NCI-H345 treated with DMSO at 0.1 percent for 48 hours (cell line): ENCODE measurements at regions not wholly inside any gene's neighbourhood (a gene's known extent, or its start where the extent isn't known, plus 50 kb on each side); places are given as distances from the start of the nearest gene placed in this dataset.
"Not testable (repeated sequence)": the region's sequence is repeated elsewhere in the genome, so short reads cannot be mapped to it uniquely, and the experiment has no call there.

Experiments used
- DNase-seq: peaks from one replicate; lab custom pipeline; 2025; ENCODE audit not compliant: unreplicated experiment; lab: John Stamatoyannopoulos, UW

DNA sequence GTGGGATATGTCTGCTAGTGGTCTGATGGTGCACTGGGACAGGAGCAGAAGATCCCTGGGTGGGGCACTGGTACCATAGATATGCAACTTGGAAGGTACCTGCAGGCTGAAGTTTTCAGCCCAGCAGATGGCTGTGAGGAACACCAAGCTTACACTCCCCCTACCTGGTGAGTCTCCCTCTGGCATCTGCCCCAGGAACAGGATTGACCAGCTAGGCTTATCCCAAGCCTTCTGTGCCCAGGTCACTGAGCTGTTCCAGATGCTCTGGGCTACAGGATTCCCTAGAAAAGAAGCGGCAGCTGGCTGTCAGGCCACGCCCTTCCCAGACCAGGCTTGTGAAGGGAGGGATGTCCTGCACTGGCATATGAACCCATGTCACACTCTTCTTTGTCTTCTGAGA lies 1130.0 kb downstream of the NAALADL2 start:
- DNase-seq: no peak

DNA sequence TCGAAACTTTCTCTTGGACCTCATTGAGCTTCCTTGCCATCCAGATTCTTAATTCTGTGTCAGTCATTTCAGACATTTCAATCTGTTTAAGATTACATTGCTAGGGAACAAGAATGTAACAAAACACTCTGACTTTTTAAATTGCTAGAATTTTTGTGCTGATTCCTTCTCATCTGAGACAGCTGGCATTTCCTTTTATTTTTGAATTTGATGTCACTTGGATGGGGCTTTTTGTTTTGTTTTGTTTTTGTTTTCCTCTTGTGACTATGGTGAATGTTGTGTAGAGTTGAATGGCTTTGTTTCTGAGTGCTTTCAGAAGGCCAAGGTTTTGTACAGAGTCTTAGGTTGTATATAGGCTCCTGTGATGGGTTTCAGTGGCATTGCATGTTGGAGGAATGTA lies 1129.3 kb downstream of the NAALADL2 start:
- no peak for DNase-seq

DNA sequence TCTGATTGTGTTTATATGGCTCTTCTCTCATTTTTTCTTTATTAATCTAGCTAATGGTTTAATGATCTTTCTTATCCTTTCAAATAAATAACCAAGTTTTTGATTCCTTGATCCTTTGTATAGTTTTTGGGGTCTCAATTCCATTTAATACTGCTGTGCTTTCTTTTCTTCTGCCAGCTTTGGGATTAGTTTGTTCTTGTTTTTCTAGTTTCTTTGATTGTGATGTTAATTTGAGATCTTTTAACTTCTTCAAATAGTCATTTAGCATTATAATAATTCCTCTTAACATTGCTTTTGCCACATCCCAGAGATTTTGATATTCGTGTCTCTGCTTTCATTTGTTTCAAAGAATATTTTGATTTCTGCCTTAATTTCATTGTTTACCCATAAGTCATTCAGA lies 1126.6 kb downstream of the NAALADL2 start:
- DNase-seq: no peak

DNA sequence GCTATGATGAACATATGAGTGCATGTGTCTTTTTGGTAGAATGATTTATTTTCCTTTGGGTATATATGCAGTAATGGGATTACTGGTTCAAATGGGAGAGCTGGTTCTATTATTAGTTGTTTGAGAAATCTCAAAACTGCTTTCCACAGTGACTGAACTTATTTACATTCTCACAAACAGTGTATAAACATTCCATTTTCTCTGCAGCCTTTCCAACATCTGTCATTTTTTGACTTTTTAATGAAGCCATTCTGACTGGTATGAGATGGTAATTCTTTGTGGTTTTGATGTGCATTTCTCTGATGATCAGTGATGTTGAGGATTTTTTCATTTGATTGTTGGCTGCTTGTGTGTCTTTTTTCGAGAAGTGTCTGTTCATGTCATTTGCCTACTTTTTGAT lies 1124.2 kb downstream of the NAALADL2 start:
- DNase-seq: no peak

DNA sequence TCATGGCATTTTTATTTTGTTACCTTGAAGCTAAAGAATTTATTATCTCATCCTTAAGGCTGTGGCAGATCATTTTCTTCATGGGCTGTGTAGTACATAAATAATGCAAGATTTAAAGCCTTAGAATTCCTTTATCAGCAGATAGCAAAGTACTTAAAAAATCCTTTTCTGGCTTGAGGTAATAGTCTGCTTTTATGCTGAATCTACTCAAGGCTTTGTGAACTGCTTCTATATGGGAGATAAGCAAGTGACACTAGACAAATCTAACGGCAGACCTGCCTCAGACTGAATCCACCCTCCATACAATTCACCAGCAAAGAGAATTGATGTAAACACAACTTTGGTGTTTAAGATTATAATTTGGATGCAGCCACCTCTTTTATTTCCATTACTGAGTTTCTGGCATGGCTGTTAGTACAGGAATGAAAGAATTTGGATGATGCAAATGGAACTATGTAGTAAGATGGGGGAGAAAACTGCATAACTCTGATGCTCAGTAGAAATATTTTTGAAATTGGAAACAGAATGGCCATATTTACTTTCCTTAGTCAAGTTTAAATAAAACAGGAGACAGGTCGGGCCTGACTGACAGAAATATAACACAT lies 1121.5 kb downstream of the NAALADL2 start:
- no peak for DNase-seq

DNA sequence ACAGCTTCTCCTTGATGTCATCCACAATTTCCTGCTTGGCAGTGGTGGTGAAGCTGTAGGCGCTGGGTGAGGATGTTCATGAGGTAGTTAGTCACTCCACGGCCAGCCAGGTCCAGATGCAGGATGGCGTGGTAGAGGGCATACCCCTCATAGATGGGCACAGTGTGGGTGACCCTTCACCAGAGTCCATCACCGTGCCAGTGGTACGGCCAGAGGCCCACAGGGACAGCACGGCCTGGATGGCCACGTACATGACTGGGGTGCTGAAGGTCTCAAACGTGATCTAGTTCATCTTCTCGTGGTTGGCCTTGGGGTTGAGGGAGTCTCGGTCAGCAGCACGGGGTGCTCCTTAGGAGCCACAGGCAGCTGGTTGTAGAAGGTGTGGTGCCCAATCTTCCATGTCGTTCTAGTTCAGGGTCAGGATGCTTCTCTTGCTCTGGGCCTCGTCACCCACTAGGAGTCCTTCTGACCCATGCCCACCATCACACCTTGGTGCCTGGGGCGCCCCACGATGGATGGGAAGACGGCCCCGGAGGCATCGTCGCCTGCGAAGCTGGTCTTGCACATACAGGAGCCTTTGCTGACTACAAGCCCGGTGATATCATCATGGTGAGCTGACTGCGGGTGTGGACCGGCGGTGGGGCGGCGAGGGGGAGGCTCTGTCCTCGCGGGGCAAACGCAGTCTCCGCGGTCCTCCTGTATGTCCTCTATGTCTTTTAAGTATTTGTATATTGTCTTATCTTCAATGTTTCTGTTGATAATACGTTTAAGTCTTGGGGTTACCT lies 1119.0 kb downstream of the NAALADL2 start:
- no peak for DNase-seq

DNA sequence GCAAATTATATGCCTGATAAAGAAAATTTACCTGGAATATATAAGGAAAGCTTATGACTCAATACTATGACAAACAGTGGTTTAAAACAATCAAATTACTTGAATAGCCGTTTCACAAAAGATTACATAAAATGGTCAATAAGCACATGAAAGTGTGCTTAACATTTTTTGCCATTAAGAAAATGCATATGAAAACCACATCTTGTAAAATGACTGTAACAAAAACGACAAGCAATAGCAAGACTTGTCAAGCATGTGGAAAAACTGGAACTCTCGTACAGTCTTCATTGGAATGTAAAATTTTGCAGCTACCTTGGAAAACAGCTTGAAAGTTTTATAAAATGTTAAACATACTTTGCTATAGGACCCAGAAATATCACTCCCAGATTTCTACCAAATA lies 1110.3 kb downstream of the NAALADL2 start:
- no peak for DNase-seq

DNA sequence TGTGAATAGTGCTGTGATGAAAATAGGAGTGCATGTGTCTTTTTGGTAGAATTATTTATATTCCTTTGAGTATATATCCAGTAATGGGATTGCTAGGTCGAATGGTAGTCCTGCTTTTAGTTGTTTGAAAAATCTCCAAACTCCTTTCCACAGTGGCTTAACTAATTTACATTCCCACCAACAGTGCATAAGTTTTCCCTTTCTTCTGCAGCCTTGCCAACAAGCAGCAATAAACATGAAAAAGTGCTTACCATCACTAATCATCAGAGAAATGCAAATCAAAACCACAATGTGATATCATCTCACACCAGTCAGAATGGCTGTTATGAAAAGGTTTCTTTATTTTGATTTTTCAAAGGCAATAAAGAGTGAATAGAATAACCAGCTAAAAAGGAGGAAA lies 1105.9 kb downstream of the NAALADL2 start:
- no peak for DNase-seq

DNA sequence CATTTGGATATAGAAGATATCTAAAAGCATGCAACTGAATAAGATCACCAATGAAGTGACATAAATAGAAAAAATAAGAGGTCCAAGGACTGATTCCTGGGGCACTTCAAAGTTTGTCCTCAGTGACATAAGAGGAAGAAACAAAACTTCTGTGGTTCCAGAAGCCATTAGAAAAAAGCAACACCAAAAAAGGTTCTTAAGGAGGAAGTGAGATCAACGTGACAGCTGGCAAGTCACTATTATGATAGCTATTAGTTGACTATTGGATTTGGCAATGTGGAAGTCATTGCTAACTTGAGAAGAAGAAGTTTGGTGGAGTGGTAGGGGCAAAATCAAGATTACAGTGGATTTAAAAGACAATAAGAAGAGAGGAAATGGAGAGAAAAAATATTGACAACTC lies 1098.3 kb downstream of the NAALADL2 start:
- DNase-seq: no peak

DNA sequence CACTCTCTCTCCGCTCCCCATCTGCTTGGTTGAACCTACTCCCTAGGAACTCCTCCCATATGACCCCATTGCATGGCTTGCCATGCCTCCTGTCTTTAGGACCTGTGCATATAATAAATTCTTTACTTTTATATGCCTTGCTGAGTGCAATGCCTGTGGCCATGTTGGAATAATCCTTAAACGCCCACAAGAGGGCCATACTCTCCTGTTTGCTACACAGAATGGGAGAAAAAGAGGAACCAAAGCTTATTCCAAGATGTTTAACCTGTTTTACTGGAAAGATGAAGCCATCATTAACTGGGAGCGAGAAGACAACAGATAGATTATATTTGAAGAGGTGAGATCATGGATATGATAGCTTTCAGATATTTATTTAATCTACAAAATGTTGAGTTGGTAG lies 1097.8 kb downstream of the NAALADL2 start:
- DNase-seq: no peak

DNA sequence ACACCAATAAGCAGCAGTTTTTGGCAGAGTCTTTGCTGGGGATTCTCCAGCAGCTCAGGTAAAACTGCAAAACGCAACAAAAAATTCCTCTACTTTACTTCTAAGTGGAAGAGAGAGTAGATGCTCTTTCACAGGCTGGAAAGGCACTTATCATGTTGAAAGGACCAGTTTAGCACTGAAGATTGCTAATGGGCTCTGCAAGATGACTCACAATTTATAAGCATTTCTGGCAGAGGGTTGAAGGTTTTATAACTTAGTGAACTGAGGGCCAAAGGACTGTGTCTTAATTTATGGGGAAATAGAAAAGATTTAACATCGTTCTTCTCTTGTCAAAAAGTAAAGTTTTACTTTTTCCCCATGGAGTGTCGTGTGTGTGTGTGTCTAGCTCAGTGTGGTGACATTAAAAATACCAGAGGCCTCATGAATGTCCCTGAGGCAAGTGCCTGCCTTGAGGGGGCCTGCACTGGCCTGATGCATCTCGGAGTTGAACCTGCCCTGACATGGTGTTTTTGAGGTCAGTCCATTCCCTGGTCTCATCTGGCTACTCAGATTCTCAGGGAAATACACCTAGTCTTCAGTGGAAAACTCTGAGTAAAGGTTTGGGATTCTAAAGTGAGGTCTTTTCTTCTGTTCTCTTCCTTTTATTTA lies 1092.0 kb downstream of the NAALADL2 start:
- no peak for DNase-seq

DNA sequence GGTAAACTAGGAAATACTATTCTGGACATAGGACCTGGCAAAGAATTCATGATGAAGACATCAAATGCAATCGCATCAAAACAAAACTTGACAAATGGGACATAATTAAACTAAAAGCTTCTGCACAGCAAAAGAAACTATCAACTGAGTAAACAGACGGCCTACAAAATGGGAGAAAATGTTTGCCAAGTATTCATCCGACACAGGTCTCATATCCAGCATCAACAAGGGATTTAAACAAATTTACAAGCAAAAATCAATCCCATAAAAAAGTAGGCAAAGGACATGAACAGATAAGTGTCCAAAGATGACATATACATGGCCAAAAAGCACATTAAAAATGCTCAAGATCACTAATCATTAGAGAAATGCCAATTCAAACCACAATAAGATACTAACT lies 1088.9 kb downstream of the NAALADL2 start:
- peak; percentile 0 for DNase-seq

DNA sequence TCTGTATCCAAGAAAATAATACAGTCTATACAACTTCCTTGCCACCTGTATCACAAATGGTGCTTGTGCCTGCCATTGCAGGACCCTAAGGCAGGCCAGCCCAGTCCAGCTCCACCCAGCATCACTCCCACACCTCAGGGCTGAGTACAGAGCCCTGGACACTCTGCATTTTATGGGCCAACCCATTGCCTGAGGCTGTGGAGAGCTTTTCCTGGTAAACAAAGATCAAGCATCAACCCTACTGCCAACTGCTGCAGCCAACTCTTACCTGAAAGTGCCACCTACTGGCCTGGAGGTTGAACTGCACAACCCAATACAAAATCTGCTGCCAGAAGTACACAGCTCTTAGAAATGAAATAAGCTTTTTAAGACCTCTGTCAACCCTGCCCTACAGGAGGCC lies 1082.2 kb downstream of the NAALADL2 start:
- no peak for DNase-seq

DNA sequence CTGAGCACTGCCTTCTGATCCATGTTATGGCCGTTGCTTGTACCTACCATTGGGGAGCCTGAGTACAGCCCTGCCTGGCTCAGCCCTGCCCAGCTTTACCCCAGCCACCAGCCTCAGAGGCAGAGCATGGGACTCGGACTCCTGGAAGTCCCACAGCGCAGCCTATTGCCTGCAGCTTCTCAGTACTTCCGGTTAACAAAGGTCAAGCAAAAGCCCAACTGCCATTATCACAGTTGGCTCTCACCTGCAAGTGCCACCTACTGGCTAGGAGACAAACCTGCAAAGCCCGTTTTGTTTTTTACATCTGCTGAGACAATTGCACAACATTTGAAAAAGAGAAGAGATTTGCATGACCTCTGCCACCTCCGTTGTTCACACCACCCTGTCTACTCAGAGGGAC lies 1081.7 kb downstream of the NAALADL2 start:
- no peak for DNase-seq

DNA sequence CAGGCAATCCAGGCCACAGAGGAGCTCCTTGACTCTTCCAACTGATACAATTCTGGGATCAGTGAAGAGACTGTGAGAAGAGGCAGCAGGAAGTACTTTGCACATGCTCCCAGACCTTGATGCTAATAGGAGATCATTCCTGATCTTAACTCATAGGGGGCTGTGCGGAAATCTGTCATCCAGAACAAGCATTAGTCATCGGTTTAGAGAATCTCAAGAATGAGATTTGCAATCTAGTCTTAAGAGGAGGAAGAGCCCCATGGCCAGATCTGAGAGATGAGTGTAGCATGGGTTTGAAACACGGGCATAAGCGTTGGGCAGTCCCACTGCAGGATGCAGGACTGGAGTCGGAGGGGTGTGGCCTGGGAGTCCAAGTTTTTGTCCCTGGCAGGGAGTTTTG lies 1081.1 kb downstream of the NAALADL2 start:
- DNase-seq: no peak

DNA sequence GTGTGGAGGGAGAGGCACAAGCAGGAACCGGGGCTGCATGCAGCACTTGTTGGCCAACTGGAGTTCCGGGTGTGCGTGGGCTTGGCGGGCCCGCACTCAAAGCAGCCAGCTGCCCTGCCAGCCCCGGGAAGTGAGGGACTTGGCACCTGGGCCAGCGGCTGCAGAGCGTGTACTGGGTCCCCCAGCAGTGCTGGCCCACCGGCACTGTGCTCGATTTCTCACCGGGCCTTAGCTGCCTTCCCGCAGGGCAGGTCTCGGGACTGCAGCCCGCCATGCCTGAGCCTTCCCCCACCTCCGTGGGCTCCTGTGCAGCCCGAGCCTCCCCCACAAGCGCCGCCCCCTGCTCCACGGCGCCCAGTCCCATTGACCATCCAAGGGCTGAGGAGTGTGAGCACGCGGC lies 1078.2 kb downstream of the NAALADL2 start:
- not testable (repeated sequence) for DNase-seq

DNA sequence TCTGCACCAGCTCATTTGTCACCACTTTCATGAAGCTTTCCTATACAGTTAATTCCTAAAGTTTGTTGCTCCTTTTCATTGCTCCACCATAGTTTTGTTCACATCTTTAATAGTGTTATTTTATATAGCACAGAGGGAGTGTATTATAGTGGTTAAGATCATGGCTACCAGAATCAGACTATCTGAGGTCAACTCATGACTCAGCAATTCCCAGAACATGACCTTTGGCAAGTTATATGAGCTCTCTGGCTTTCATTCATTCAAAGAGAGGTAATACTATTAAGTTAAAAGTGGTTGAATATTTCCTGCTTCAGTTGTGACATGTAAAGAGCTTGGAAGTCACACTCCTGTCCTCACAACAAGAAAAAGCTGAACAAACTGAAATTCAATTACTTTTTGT lies 1073.5 kb downstream of the NAALADL2 start:
- no peak for DNase-seq

DNA sequence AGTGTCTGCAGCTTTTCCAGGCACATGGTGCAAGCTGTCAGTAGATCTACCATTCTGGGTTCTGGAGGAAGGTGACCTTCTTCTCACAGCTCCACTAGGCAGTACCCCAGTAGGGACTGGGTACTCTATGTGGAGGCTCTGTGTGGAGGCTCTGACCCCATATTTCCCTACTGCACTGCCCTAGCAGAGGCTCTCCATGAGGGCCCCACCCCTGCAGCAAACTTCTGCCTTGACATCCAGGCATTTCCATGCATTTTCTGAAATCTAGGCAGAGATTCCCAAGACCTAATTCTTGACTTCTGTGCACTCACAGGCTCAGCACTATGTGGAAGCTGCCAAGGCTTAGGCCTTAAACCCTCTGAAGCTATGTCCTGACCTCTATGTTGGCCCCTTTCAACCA lies 1060.0 kb downstream of the NAALADL2 start:
- DNase-seq: no peak

DNA sequence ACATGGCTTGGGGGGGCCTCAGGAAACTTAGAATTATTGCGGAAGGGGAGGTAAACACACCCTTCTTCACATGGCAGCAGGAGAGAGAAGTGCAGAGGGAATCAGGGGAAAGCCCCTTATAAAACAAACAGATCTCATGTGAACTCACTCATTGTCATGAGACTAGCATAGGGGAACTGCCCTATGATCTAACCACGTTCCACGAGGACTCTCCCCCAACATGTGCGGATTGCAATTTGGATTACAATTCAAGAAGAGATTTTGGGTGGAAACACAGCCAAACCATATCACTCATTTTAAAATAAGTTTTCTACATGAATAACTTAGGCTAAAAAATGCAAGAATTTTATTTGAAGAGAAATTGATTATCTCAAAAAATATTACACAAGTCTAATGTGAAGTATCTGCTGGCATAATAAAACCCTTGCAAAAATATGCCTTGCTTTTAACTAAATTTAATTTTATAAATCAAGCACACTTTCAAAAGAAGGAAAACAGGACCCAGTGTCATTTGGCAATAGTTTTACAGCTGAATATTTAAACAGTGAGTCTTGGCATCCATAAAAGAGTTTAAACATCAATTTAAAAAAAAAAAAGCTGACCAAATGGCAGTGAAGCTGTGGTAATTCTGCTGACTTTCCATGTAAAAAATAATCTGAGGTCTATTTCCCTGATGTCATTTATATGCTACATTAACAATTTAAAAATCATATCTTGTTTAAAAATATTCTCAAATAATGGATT lies 1057.2 kb downstream of the NAALADL2 start:
- no peak for DNase-seq

DNA sequence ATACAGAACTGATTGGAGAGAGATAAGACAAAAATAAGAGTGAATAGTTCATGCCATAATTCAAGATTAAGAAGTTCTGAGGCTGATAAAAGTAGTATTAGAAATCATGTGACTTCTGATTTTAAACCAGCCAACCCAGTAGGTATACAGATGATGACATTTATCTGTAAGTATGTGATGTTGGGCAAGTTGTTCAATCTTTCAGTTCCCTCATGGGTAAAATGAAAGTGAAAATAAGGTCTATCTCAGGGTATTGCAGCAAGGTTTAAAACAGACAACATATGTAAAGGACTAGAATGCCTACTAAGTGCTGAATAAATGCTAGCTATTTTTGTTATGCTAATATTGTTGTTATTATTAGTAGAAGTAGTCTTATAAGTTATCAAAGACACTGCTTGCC lies 1055.7 kb downstream of the NAALADL2 start:
- DNase-seq: no peak

DNA sequence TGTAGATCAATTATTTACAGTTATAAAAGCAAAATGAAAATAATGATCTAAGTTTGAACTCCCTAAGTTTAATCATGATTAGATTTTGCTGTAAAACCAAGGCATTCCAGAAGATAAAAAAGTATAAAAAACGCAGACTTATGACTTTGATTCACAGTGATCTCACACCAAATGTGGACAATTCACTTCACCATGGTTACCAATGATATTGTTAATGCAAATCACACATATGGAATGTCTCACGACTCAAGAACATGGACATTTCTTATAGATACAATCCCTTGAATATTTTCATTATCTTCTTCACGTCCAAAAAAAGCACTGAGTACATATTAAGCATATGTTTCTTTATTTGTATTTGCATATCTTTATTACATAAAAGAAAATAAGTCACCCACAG lies 1054.2 kb downstream of the NAALADL2 start:
- DNase-seq: no peak

DNA sequence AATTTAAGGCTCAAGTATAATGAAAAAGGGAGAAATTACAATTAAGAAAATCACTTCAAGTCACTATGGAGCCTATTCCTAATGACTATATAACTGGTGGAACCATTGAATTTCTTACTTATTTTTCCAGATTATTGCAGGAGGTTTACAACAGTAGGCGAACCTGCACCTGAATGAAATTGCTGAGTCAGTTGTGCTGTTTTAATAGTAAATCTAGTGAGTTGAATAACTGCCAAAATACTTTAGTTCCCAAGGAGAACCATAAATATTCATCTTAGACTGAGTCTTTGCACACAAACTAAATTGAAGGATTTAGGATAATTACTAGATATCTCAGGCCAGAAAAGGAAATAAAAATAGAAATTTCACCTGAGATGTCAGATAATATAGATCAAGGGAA lies 1052.8 kb downstream of the NAALADL2 start:
- no peak for DNase-seq
